Left lung (tissue), 4 donors: ENCODE measurements at regions not wholly inside any gene's neighbourhood (a gene's known extent, or its start where the extent isn't known, plus 50 kb on each side); places are given as distances from the start of the nearest gene placed in this dataset.
A peak's percentile ranks its signal among the peaks of the same experiment; 100 is the strongest.

ENCODE experiments used
- ATAC-seq: fragments of 200-7000 bp; cut with Tn5 transposase; one replicate; pipeline ENCODE4 v1.9.1; 2020; ENCODE audit warnings: moderate library complexity
- DNase-seq, 4 donors: peaks; one replicate each; pipeline ENCODE4 v3.0.0-alpha.2; 2013 to 2020
- H3K27ac ChIP-seq, 2 donors: fragments of 200-600 bp; sonication (generic) in 1 of 2; one replicate each; pipeline versions ENCODE4 v1.5.0 to v1.8.0; 2020 to 2021
- H3K27me3 ChIP-seq, 2 donors: fragments of 200-600 bp; sonication (generic) in 1 of 2; one replicate each; pipeline versions ENCODE4 v1.5.0 to v1.8.0; 2020 to 2021
- H3K36me3 ChIP-seq, 2 donors: fragments of 200-600 bp; sonication (generic) in 1 of 2; one replicate each; pipeline versions ENCODE4 v1.5.0 to v1.8.0; 2020 to 2021
- H3K4me1 ChIP-seq, 2 donors: fragments of 200-600 bp; one replicate each; pipeline ENCODE4 v1.8.0; 2021
- H3K4me3 ChIP-seq, 2 donors: fragments of 200-600 bp; sonication (generic) in 1 of 2; one replicate each; pipeline versions ENCODE4 v1.5.0 to v1.8.0; 2020 to 2021; ENCODE audit warnings: mild to moderate bottlenecking in 1 of 2
- H3K9me3 ChIP-seq, 2 donors: fragments of 200-600 bp; sonication (generic) in 1 of 2; one replicate each; pipeline versions ENCODE4 v1.5.0 to v1.8.0; 2020 to 2021
- CTCF ChIP-seq, 2 donors: fragments of 200-600 bp; sonication (generic) in 1 of 2; IDR thresholded peaks; one replicate each; pipeline versions ENCODE4 v1.5.0 to v1.8.0; 2021; ENCODE audit warnings: antibody characterized with exemption in 2 of 2
- intact Hi-C, 2 donors: fragments of 100-400 bp; cut with DNase I; formaldehyde crosslinking; loops; one replicate each; pipeline versions ENCODE4 v1.11.2 to v1.14.2; 2022
- donor health status: DM: no; HTN: yes; CAD: no.
- donor health status: DM: no; HTN: no; CAD: no.

DNA sequence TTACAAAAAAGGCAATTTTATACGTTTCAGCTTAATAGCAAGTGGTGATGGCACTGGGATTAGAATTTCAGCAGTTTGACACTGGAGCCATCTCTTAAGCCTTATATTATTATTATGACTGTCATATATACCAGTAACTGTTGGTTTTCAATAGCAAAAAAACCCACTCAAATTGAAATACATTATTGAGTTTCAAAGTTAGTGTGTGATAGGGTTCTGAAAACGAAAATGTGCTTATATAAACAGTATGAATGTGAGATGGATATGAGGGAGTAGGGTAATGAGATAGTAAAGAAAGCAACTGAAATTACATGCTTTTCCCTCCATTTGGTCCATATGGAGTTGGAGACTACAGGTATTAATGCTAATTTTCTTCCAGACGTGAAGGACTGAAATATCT, 68.6 kb upstream of the ACTBL2 start:
- Histone ChIP-seq H3K4me1 (no peaks in the 10 kb centered on the region), H3K9me3 (peaks cover 0 to 2% of the 10 kb centered on the region in 2 donors), H3K27ac (no peak overlapping the region), H3K27me3 (no peaks in the 10 kb centered on the region), H3K4me3 (no peak overlapping the region), H3K36me3 (no peaks in the 10 kb centered on the region)
- no peak for ATAC-seq
- no peak for TF ChIP-seq CTCF (IDR thresholded peaks at IDR 0.05)
- intact Hi-C loops, result no loop called here
- DNase-seq, result no peak

DNA sequence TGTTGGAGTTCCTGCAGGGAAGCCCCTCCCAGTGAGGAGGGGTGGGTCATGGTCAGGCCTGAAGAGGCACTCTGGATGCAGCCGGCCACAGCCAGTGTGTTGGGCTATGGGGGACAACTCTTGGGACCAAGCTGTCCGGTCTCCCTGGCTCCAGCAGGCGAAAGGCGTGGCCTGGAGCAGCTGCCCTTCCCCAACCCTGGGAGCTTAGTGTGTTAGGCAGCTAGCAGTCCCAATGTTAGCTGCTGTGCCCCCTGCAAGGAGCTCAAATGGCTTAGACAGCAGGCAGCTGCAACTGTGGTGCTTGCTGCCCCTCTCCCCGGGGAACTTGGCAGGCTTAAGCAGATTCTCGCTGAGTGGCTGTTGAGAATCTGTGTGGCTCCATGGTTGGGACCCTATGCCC, 67.5 kb upstream of the ACTBL2 start:
- Histone ChIP-seq H3K36me3 (no peaks in the 10 kb centered on the region), H3K4me3 (no peak overlapping the region), H3K27me3 (no peaks in the 10 kb centered on the region), H3K4me1 (no peaks in the 10 kb centered on the region), H3K27ac (no peak overlapping the region), H3K9me3 (peaks cover 0 to 2% of the 10 kb centered on the region in 2 donors)
- TF ChIP-seq CTCF (IDR thresholded peaks at IDR 0.05), result no peak
- DNase-seq (peak in 1 of 4 donors; percentile 58), ATAC-seq (no peak)
- intact Hi-C loops, result no loop called here

DNA sequence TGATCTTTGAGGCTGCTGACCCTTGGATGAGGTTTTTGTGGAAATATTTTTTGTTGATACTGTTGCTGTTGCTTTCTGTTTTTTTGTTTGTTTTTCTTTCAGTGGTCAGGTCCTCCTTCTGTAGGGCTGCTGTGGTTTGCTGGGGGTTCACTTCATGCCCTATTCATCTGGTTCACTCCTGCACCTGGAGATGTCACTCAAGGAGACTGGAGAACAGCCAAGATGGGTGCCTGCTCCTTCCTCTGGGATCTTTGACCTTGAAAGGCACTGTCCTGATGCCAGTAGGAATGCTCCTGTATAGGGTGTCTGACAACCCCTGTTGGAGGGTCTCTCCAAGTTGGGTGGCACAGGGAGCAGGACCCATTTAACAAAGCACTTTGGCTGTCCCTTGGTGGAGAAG, 67.0 kb upstream of the ACTBL2 start:
- H3K4me3 ChIP-seq, result no peak overlapping the region
- no peaks in the 10 kb centered on the region for H3K9me3 ChIP-seq
- H3K27me3 ChIP-seq, result no peaks in the 10 kb centered on the region
- intact Hi-C loops, result no loop called here
- no peaks in the 10 kb centered on the region for H3K4me1 ChIP-seq
- TF ChIP-seq CTCF (IDR thresholded peaks at IDR 0.05), result no peak
- DNase-seq (no peak), ATAC-seq (no peak)
- no peak overlapping the region for H3K27ac ChIP-seq
- no peaks in the 10 kb centered on the region for H3K36me3 ChIP-seq

DNA sequence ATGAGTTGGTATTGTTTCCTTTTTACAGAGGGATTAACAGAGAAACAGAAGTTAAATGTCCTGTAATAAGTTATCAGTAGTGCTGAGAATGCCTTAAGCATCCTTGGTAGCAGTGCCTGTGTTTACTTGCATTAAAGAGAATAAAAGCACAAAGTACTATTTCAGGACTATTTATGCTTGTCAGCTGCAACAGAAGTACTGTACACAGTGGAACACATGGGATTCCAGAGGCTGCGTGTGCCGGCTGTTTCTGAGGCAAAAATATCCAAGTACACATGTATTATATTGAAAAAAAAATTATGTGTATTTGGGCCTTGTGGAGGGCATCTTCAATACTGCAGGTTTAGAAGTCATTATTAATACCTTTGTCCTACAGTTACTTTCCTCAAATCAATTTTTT, 58.2 kb upstream of the ACTBL2 start:
- intact Hi-C loops, result no loop called here
- no peak for ATAC-seq
- no peak overlapping the region for H3K27ac ChIP-seq
- no peak for DNase-seq
- TF ChIP-seq CTCF (IDR thresholded peaks at IDR 0.05), result no peak
- no peaks in the 10 kb centered on the region for H3K9me3 ChIP-seq
- no peaks in the 10 kb centered on the region for H3K4me1 ChIP-seq
- no peaks in the 10 kb centered on the region for H3K36me3 ChIP-seq
- no peak overlapping the region for H3K4me3 ChIP-seq
- no peaks in the 10 kb centered on the region for H3K27me3 ChIP-seq

DNA sequence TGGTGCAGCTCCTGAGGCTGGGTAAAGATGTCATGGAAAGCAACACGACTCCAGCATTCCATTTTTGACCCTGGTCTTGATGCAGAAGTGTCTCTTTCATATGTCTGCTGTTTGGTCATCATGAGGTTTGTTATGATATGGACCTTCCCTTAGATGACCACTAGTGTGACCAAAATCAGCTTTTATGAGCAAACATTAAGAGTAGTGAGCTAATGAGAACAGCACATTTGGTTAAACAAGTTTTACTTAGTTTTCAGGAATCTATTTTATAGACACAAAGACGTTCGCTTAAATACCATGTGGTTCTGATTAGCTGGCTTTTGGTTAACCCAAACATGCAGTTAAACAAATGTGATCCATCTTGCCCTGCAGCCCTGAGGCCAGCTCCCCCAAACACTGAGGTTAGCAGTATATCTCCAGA, 56.7 kb upstream of the ACTBL2 start:
- no peak for DNase-seq
- ATAC-seq, result no peak
- Histone ChIP-seq H3K9me3 (no peaks in the 10 kb centered on the region), H3K27ac (no peak overlapping the region), H3K27me3 (no peaks in the 10 kb centered on the region), H3K4me3 (no peak overlapping the region), H3K4me1 (no peaks in the 10 kb centered on the region), H3K36me3 (no peaks in the 10 kb centered on the region)
- TF ChIP-seq CTCF (IDR thresholded peaks at IDR 0.05), result no peak
- intact Hi-C loops, result no loop called here
